Omental fat pad (tissue), 3 donors: ENCODE measurements at regions not wholly inside any gene's neighbourhood (a gene's known extent, or its start where the extent isn't known, plus 50 kb on each side); places are given as distances from the start of the nearest gene placed in this dataset.

Source experiments
- ATAC-seq: fragments of 150-250 bp; one replicate; pipeline ENCODE4 v1.9.1; 2016; ENCODE audit warnings: mild to moderate bottlenecking, moderate library complexity; ENCODE audit not compliant: low FRiP score
- DNase-seq: peaks from one replicate; pipeline ENCODE4 v3.0.0-alpha.2; 2019; ENCODE audit warnings: low spot score
- CTCF ChIP-seq, 3 donors: fragments of 450-650 bp; IDR thresholded peaks; one replicate each; pipeline ENCODE4 v1.5.1; 2016 to 2017; ENCODE audit warnings: antibody characterized with exemption in 3 of 3, mild to moderate bottlenecking in 3 of 3, moderate library complexity in 2 of 3

GRCh38 chr16:8323153-8323552 lies 267.2 kb downstream of the TMEM114 start:
- ATAC-seq, result no peak
- TF ChIP-seq CTCF (IDR thresholded peaks at IDR 0.05), result no peak
- DNase-seq, result no peak

GRCh38 chr16:8320131-8320530 lies 270.2 kb downstream of the TMEM114 start:
- no peak for TF ChIP-seq CTCF (IDR thresholded peaks at IDR 0.05)
- no peak for DNase-seq
- no peak for ATAC-seq

GRCh38 chr16:8310816-8311215 lies 279.5 kb downstream of the TMEM114 start:
- ATAC-seq, result no peak
- DNase-seq, result no peak
- no peak for TF ChIP-seq CTCF (IDR thresholded peaks at IDR 0.05)

GRCh38 chr16:8310323-8310722 lies 280.0 kb downstream of the TMEM114 start:
- no peak for DNase-seq
- ATAC-seq, result no peak
- no peak for TF ChIP-seq CTCF (IDR thresholded peaks at IDR 0.05)

- no peak for ATAC-seq
- no peak for TF ChIP-seq CTCF (IDR thresholded peaks at IDR 0.05)
- no peak for DNase-seq
These were observed 285.1 kb downstream of the TMEM114 start for GRCh38 chr16:8305201-8305600.

GRCh38 chr16:8299635-8300034 lies 290.7 kb downstream of the TMEM114 start:
- TF ChIP-seq CTCF (IDR thresholded peaks at IDR 0.05), result no peak
- DNase-seq, result no peak
- ATAC-seq, result no peak

GRCh38 chr16:8295513-8296237 lies 294.6 kb downstream of the TMEM114 start:
- DNase-seq, result no peak
- TF ChIP-seq CTCF (IDR thresholded peaks at IDR 0.05), result no peak
- ATAC-seq, result no peak
